ENCODE measurements at regions not wholly inside any gene's neighbourhood (a gene's known extent, or its start where the extent isn't known, plus 50 kb on each side); places are given as distances from the start of the nearest gene placed in this dataset.

DNA sequence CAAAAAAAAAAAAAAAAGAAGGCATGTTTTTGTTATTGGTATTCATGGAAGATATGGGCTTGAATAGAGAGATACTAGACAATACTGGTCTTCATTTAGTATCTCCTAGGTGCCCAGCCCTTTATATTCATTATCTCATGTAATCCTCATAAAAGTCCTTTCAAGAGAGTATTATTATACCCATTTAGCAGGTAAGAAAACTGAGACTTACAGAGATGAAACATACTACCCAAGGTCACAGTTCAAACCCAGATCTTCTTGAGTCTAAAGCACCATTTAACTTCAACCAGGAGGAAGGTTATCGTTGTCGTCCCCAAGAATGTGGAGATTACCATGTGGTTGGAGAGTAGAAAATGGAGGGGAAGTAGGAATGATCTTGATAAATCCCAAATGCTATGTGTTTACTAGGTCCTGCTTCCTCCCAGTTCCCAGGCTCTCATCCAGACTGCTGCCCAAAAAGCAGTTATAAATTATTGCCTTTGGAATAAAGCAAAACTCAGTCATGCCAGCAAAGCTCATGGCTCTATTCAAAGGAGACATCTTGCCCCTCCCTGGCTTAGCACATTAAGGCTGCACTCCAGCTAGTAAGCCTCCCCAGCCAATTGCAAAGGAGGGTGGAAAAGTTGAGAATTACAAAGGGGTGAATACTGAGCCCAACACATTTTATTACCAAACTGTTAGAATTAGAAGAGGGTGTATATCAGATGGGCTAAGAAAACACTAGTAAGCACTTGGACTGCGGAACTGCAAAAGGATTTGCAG is 163.9 kb downstream of the PIK3R1 start:
- no peak for DNase-seq (ENCODE audit: low read depth in 2 of 2)

- DNase-seq (ENCODE audit: low read depth in 2 of 2): no peak
Measured at GRCh38 chr5:68380078-68380477, 164.5 kb downstream of the PIK3R1 start.

GRCh38 chr5:68381060-68381459 is 165.5 kb downstream of the PIK3R1 start:
- DNase-seq (ENCODE audit: low read depth in 2 of 2): no peak

DNA sequence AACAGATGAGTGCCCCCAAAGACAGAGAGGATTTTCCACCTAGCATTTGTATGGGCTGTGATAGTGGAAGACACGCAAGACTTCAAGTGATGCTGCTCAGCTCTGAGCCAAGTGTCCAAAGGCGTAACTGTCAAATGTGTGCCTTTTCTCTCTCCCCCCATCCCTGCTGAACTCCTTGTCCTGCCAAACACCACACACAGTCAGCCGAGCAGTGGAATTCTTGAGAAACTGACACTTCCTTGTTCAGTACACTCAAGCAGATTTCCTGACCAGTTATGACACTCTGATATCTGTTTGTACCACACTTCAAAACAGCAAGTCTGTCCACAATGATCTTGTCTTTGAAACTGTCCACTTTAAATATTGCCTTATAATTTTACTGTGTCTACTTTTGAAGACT is 166.4 kb downstream of the PIK3R1 start:
- no peak for DNase-seq (ENCODE audit: low read depth in 2 of 2)

- no peak for DNase-seq (ENCODE audit: low read depth in 2 of 2)
Measured at GRCh38 chr5:68382640-68383039, 167.1 kb downstream of the PIK3R1 start.

GRCh38 chr5:68383888-68384310 is 168.3 kb downstream of the PIK3R1 start:
- no peak for DNase-seq (ENCODE audit: low read depth in 2 of 2)

DNA sequence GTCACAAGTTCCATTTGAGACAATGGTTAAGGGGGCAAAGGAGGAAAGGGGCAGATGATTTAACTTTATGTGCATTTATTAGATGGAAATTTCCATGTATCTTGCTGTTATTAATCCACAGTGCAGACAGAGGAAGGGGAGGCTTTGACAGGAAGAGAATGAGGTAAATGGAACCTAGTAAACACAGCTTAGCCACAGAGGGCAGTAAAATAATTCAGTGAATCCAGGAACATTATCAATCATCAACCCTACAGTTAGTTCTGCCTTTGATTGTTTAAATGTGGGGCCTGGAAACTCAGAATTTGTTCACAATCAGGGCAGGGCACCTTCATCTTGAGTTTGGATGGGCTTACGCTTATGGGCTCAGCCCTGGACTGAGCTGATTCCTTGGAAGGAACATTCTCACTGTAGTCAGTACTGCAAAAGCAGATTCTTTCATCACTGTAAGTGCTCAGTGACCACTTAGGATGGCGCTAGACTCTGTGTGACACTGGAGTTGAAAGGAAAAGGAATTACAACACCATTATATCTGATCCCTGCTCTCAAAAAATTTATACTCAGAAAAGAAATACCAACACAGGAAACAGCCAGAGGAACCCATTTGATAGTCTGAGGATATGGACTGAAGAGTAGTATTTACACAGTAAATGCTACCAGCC is 169.5 kb downstream of the PIK3R1 start:
- DNase-seq (ENCODE audit: low read depth in 2 of 2): no peak

DNA sequence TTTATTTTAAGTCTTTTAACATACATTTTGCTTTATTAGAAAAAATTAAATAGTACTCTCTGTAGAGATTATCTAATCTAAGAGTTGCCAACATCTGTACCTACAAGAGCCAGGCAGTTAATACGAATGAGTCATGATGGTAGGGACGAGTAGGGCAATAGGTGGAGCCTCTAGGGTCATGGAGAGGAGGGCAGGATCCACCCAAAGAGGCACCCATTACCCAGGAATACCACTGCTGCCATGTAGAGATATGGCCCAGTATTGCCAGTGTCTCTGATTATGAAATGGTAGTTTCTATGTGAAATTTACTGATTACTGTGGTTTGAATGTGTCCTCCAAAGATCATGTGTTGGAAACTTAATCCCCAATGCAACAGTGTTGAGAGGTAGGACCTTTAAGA is 170.4 kb downstream of the PIK3R1 start:
- DNase-seq (ENCODE audit: low read depth in 2 of 2): no peak

DNA sequence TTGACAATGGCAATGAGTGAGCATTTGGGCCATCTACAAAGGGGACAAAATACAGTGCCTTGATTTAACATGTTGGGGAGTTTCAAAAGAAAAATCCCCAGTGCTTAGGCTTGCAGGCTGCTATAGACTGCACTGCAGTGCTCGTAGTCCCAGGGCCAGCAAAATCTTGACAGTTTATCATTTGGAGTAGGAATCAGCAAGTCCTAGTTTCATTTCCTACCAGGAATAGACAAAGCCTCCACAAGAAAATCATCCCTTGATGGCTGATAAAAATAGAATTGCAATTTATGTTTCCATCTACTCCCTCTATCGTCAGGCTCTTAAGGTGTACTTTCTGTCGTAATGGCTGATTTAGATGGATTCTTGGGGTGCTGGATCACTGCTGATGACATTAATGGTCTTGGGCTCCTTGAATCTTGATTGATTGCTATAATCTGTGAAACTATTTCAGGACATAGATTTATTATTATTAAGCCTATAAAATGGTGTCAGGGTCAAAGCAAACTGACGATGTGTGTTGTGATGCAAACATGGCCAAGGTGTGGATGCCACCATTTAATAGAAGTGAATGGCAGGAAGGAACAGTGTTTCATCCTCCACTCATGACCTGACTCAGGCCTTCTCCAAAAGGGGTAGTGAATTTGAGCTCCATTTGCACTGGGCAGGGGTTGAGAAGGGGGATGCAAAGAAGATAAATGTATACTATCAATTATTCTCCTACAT is 171.7 kb downstream of the PIK3R1 start:
- no peak for DNase-seq (ENCODE audit: low read depth in 2 of 2)

DNA sequence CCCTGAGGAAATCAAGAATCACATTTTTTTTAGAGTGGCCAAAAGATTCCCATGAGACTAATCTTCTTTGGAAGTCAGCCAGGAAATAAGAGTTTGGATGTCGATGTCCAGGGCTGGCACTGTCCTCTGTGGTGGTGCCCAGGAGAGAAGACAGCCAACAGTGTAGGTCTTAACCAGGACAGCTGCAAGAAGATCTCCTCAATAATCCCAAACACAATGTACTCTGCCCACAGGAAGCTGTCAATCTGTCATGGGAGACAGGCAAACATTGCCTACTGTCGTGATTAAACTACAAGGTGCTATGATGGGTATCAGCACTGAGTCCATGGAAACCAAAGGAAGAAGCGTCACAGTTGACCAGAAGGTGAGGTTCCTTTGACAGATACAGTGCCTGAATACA is 174.1 kb downstream of the PIK3R1 start:
- DNase-seq (ENCODE audit: low read depth in 2 of 2): no peak

DNA sequence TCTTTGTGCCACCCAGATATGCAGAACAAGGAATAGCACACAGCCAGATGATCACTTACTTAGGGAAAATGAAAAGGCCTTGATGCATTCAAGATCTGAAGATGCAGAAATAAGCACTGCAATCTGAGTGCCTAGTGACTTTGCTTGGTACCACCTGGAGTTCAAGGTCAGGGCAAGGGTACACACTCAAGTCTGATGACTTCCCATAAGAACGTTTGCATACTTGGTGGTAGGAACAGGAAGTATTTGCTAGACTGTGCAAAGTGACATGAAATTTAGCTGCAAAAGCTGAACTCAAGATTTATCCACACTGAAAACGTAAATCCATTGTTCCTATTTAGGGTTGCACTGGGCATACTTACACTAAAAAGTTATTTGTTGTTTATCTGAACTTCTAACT is 177.1 kb downstream of the PIK3R1 start:
- no peak for DNase-seq (ENCODE audit: low read depth in 2 of 2)

- no peak for DNase-seq (ENCODE audit: low read depth in 2 of 2)
Measured at GRCh38 chr5:68395302-68395701, 179.7 kb downstream of the PIK3R1 start.

DNA sequence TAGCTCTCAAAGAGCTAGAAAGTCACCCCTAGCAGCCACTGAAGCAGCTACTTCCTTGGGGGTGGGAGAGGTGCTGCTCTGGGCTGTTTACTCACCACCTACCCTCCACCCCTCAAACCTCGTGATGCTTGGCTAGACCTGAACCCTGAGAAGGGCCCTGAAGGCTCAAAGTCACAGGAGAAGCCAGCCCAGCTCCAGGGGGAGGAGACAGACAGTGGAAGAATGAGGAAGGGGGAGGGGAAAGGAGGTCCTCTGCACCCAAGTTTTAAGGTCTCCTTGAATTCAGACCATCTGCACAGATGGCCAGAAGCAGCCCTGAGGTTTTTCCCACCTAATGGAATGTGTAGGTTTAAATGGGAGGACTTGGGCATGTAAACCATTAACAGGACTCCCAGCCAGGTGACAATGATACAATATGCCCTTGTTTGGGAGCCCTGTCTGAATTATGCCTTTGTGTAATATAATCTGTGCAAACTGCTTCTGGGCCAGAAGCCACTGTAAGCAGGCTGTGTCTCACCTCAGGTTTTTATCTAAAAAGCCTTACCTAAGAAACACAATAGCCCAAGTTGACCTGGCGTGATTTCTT is 180.5 kb downstream of the PIK3R1 start:
- DNase-seq (ENCODE audit: low read depth in 2 of 2): no peak

GRCh38 chr5:68396722-68397121 is 181.2 kb downstream of the PIK3R1 start:
- DNase-seq (ENCODE audit: low read depth in 2 of 2): no peak

DNA sequence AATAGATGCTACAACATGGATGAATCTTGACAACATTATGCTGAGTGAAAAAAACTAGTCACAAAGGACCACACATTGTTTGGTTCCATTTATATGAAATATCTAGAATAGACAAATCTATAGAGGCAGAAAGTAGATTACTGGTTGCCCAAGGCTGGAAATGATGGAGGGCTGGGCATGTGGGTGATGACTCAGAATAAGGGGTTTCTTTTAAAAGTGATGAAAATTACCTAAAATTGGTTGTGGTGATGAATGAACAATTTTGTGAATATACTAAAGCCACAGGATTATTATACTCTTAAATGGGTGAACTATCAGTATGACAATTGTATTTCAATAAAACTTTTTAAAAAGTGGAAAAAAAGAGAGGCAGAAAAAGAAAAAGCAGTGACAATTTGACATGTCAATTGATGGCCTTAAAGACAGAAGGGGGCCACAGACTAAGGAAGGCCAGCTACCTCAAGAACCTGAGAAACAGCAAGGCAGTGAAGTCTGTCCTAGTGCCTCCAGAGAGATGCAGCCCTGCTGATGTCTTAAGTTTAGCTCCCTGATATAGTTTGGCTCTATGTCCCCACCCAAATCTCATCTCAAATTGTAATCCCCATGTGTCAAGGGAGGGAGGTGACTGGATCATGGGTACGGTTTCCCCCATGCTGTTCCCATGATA is 182.7 kb downstream of the PIK3R1 start:
- no peak for DNase-seq (ENCODE audit: low read depth in 2 of 2)

DNA sequence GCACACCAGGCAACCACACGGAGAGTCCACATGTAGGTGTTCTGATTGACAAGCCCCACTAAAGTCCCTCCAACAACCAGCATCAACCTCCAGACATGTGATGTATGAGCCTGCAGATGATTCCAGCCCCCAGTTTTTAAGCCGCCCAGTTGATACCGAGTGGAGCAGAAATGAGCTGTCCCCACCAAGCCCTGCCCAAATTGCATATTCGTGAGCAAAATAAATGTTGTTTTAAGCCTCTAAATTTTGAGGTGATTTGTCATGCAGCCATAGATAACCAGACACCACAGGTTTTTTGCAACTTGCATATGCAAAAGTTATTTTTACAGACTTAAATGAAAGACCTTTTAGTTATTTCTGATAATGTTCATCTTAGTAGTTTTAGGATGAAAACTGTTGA is 187.7 kb downstream of the PIK3R1 start:
- DNase-seq (ENCODE audit: low read depth in 2 of 2): no peak

GRCh38 chr5:68404246-68404645 is 188.7 kb downstream of the PIK3R1 start:
- DNase-seq (ENCODE audit: low read depth in 2 of 2): no peak

GRCh38 chr5:68405026-68405684 is 189.6 kb downstream of the PIK3R1 start:
- DNase-seq (ENCODE audit: low read depth in 2 of 2): no peak

- no peak for DNase-seq (ENCODE audit: low read depth in 2 of 2)
Measured at GRCh38 chr5:68405784-68406743, 190.5 kb downstream of the PIK3R1 start.

DNA sequence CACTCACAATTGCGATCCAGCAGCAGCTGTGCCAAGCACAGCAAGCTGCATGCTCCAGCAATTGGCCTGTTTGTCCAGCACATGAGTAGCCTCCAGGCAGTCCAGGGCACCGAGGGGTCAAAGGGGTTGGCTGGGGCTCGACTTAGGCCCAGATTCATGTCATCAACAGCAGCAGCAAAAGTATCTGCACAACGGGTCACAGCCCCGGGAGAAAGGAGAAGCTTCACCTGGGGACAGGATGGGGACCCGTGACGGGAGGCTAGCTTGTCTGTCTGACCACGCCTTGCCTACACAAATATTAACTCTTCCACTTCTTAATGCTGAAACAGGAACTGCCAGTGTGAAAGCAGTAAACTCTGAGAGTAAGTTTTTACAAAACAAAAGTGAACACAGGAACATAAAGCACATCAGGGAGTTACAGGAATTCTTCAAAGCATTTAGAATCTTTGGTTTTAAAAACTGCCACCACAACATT is 191.2 kb downstream of the PIK3R1 start:
- DNase-seq (ENCODE audit: low read depth in 2 of 2): no peak
